ENCODE measurements at regions not wholly inside any gene's neighbourhood (a gene's known extent, or its start where the extent isn't known, plus 50 kb on each side); places are given as distances from the start of the nearest gene placed in this dataset.

- no peak overlapping the region for H3K4me3 Mint-ChIP-seq (ENCODE audit: unreplicated experiment)
- H3K9me3 Mint-ChIP-seq (ENCODE audit: unreplicated experiment): no peaks in the 10 kb centered on the region
- no peaks in the 10 kb centered on the region for H3K27me3 Mint-ChIP-seq (ENCODE audit: unreplicated experiment)
- no peaks in the 10 kb centered on the region for H3K4me1 Mint-ChIP-seq (ENCODE audit: low read depth, unreplicated experiment)
- H3K36me3 Mint-ChIP-seq (ENCODE audit: unreplicated experiment): no peaks in the 10 kb centered on the region
- no peak for DNase-seq
- no peak overlapping the region for H3K27ac Mint-ChIP-seq (ENCODE audit: unreplicated experiment)
- no peak for TF ChIP-seq CTCF (IDR thresholded peaks at IDR 0.05; ENCODE audit: partially characterized antibody, unreplicated experiment)
These were observed 353.3 kb upstream of the CNR1 start for GRCh38 chr6:88519301-88520016.

GRCh38 chr6:88517737-88518136 lies 351.6 kb upstream of the CNR1 start:
- Mint-ChIP-seq H3K36me3 (ENCODE audit: unreplicated experiment) (no peaks in the 10 kb centered on the region), H3K4me1 (ENCODE audit: low read depth, unreplicated experiment) (no peaks in the 10 kb centered on the region), H3K27ac (ENCODE audit: unreplicated experiment) (no peak overlapping the region), H3K27me3 (ENCODE audit: unreplicated experiment) (no peaks in the 10 kb centered on the region), H3K9me3 (ENCODE audit: unreplicated experiment) (no peaks in the 10 kb centered on the region), H3K4me3 (ENCODE audit: unreplicated experiment) (no peak overlapping the region)
- no peak for DNase-seq
- TF ChIP-seq CTCF (IDR thresholded peaks at IDR 0.05; ENCODE audit: partially characterized antibody, unreplicated experiment): no peak

GRCh38 chr6:88513920-88514319 lies 347.8 kb upstream of the CNR1 start:
- no peak overlapping the region for H3K4me3 Mint-ChIP-seq (ENCODE audit: unreplicated experiment)
- no peaks in the 10 kb centered on the region for H3K9me3 Mint-ChIP-seq (ENCODE audit: unreplicated experiment)
- H3K27me3 Mint-ChIP-seq (ENCODE audit: unreplicated experiment): no peaks in the 10 kb centered on the region
- H3K27ac Mint-ChIP-seq (ENCODE audit: unreplicated experiment): no peak overlapping the region
- DNase-seq: no peak
- no peak for TF ChIP-seq CTCF (IDR thresholded peaks at IDR 0.05; ENCODE audit: partially characterized antibody, unreplicated experiment)
- H3K4me1 Mint-ChIP-seq (ENCODE audit: low read depth, unreplicated experiment): no peaks in the 10 kb centered on the region
- H3K36me3 Mint-ChIP-seq (ENCODE audit: unreplicated experiment): no peaks in the 10 kb centered on the region

- H3K36me3 Mint-ChIP-seq (ENCODE audit: unreplicated experiment): no peaks in the 10 kb centered on the region
- no peaks in the 10 kb centered on the region for H3K27me3 Mint-ChIP-seq (ENCODE audit: unreplicated experiment)
- no peaks in the 10 kb centered on the region for H3K4me1 Mint-ChIP-seq (ENCODE audit: low read depth, unreplicated experiment)
- TF ChIP-seq CTCF (IDR thresholded peaks at IDR 0.05; ENCODE audit: partially characterized antibody, unreplicated experiment): no peak
- no peaks in the 10 kb centered on the region for H3K9me3 Mint-ChIP-seq (ENCODE audit: unreplicated experiment)
- no peak for DNase-seq
- no peak overlapping the region for H3K27ac Mint-ChIP-seq (ENCODE audit: unreplicated experiment)
- H3K4me3 Mint-ChIP-seq (ENCODE audit: unreplicated experiment): no peak overlapping the region
These were observed 347.3 kb upstream of the CNR1 start for GRCh38 chr6:88513471-88513870.

- TF ChIP-seq CTCF (IDR thresholded peaks at IDR 0.05; ENCODE audit: partially characterized antibody, unreplicated experiment): no peak
- Mint-ChIP-seq H3K27ac (ENCODE audit: unreplicated experiment) (no peak overlapping the region), H3K4me1 (ENCODE audit: low read depth, unreplicated experiment) (no peaks in the 10 kb centered on the region), H3K27me3 (ENCODE audit: unreplicated experiment) (no peaks in the 10 kb centered on the region), H3K9me3 (ENCODE audit: unreplicated experiment) (no peaks in the 10 kb centered on the region), H3K36me3 (ENCODE audit: unreplicated experiment) (no peaks in the 10 kb centered on the region), H3K4me3 (ENCODE audit: unreplicated experiment) (no peak overlapping the region)
- no peak for DNase-seq
These were observed 346.8 kb upstream of the CNR1 start for GRCh38 chr6:88512951-88513350.

Measured in glutamatergic neuron (in vitro differentiated cells).